ENCODE measurements at regions not wholly inside any gene's neighbourhood (a gene's known extent, or its start where the extent isn't known, plus 50 kb on each side); places are given as distances from the start of the nearest gene placed in this dataset.

DNA sequence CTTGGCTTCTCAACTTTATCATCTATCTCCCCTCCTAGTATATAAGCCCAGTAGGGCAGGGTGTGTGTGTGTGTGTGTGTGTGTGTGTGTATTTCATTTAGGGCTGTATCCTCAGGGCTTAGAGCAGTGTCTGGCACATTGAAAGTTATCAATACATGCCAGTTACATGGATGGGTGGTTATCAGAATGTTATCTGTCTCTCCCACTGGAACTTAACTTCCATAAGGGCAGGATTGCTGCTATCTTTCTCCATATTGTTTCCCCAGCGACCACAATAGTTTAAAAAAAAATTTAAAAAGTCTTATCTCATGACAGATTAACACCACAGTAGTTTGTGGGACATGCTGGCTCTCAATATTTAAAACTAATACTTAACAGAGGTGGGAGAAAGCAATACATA, 488.9 kb downstream of the PLCL1 start (continued):
- peak; percentile 46; the same call in 1 of the 2 replicates for TF ChIP-seq ARID1B (IDR thresholded peaks at IDR 0.05)
- TF ChIP-seq ZNF639 (CRISPR knock-in tag; conservative IDR thresholded peaks at IDR 0.05 in 1 of 2, IDR thresholded peaks at IDR 0.05 in 1 of 2), result no peak
- no peak for TF ChIP-seq SRSF9 (IDR thresholded peaks at IDR 0.05; ENCODE audit: borderline replicate concordance, low read depth, low read length)
- peak; percentile 59 for TF ChIP-seq TCF3 (CRISPR knock-in tag; IDR thresholded peaks at IDR 0.05)
- no peak for TF ChIP-seq HSF4 (CRISPR knock-in tag; IDR thresholded peaks at IDR 0.05; ENCODE audit: borderline replicate concordance)
- peak; percentile 57 for TF ChIP-seq CBFA2T2 (conservative IDR thresholded peaks at IDR 0.05)
- peak; percentile 68 for TF ChIP-seq TEAD4 (IDR thresholded peaks at IDR 0.05; ENCODE audit: low read length)
- TF ChIP-seq TEAD4 (CRISPR knock-in tag; IDR thresholded peaks at IDR 0.05; ENCODE audit: borderline replicate concordance), result no peak
- TF ChIP-seq CHD1 (IDR thresholded peaks at IDR 0.05; ENCODE audit: low read length), result no peak
- TF ChIP-seq TAL1 (IDR thresholded peaks at IDR 0.05), result peak; percentile 60
- TF ChIP-seq SAFB (IDR thresholded peaks at IDR 0.05; ENCODE audit: borderline replicate concordance, low read depth, low read length), result no peak

- in situ Hi-C loops (cut with MboI), result loop anchor here (10.0 kb wide), 1 partner anchor 495 kb away; no protein-coding TSS in a partner anchor
- ATAC-seq (no peak), FAIRE-seq (no peak)
- TF ChIP-seq EP400 (IDR thresholded peaks at IDR 0.05) (no peak), ZBTB33 (CRISPR knock-in tag; IDR thresholded peaks at IDR 0.05) (no peak), ZNF121 (CRISPR knock-in tag; conservative IDR thresholded peaks at IDR 0.05) (no peak), ZNF212 (CRISPR knock-in tag; IDR thresholded peaks at IDR 0.05) (no peak), HDGF (IDR thresholded peaks at IDR 0.05) (no peak), ZKSCAN3 (CRISPR knock-in tag; IDR thresholded peaks at IDR 0.05) (no peak), BCL6 (CRISPR knock-in tag; IDR thresholded peaks at IDR 0.05) (no peak)
- TF ChIP-seq, protein P1, sequence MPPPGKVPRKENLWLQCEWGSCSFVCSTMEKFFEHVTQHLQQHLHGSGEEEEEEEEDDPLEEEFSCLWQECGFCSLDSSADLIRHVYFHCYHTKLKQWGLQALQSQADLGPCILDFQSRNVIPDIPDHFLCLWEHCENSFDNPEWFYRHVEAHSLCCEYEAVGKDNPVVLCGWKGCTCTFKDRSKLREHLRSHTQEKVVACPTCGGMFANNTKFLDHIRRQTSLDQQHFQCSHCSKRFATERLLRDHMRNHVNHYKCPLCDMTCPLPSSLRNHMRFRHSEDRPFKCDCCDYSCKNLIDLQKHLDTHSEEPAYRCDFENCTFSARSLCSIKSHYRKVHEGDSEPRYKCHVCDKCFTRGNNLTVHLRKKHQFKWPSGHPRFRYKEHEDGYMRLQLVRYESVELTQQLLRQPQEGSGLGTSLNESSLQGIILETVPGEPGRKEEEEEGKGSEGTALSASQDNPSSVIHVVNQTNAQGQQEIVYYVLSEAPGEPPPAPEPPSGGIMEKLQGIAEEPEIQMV (tag; conservative IDR thresholded peaks at IDR 0.05; ENCODE audit: low read depth), result no peak
Observed at GRCh38 chr2:198289811-198290210, 485.4 kb downstream of the PLCL1 start.

More at GRCh38 chr2:198289811-198290210, 485.4 kb downstream of the PLCL1 start:
- WGBS (ENCODE audit: insufficient coverage, low coverage, missing lambda C conversion rate), result 0% methylated on average over 3 of the region's 3 CpGs
- intact Hi-C loops (cut with micrococcal nuclease), result loop anchor here (10.0 kb wide), 1 partner anchor 155 kb away; no protein-coding TSS in a partner anchor
- no peaks in the 10 kb centered on the region for H3K9me3 ChIP-seq (replicated peaks; ENCODE audit: control insufficient read depth, insufficient read depth, low read depth, low read length)
- H3K4me1 ChIP-seq (replicated peaks in 1 of 2; ENCODE audit: control insufficient read depth in 2 of 2, insufficient read depth in 2 of 2, low read length in 2 of 2), result peaks cover 0 to 3% of the 10 kb centered on the region in 2 experiments; a peak in 2 of 5 replicates
- no peak overlapping the region for H3K4me3 ChIP-seq
- no peak overlapping the region for H3K9ac ChIP-seq (ENCODE audit: insufficient read depth in 1 of 2, low read depth in 2 of 2, low read length in 2 of 2)
- H3K27me3 ChIP-seq (ENCODE audit: control insufficient read depth in 2 of 2, insufficient read depth in 2 of 2, low read length in 2 of 2), result peaks cover 0 to 12% of the 10 kb centered on the region in 2 experiments; a peak in 3 of 5 replicates
- ChIA-PET POLR2A (no interaction called here), CTCF (ENCODE audit: low intra/inter-chr PET ratio) (no interaction called here)
- H3K27ac ChIP-seq (ENCODE audit: extremely low read depth, low read depth, low read length), result no peak overlapping the region
- no peaks in the 10 kb centered on the region for H3K36me3 ChIP-seq (ENCODE audit: control insufficient read depth, insufficient read depth, low read length)
- H2AFZ ChIP-seq (ENCODE audit: low read depth, low read length), result no peak overlapping the region
- H3K4me2 ChIP-seq (ENCODE audit: insufficient read depth, low read length), result no peak overlapping the region
- H3K9me1 ChIP-seq (ENCODE audit: control insufficient read depth, insufficient read depth, low read length), result no peaks in the 10 kb centered on the region
- H4K20me1 ChIP-seq (replicated peaks; ENCODE audit: control insufficient read depth, insufficient read depth, low read length), result no peaks in the 10 kb centered on the region
- no peak for DNase-seq (ENCODE audit: extremely low read depth in 1 of 4, low spot score in 3 of 4)
- no TSS peak for BruUV-seq (replicated peaks)
- H3K79me2 ChIP-seq (ENCODE audit: control insufficient read depth, insufficient read depth, low read length), result no peaks in the 10 kb centered on the region
